H1 (cell line): ENCODE measurements at regions not wholly inside any gene's neighbourhood (a gene's known extent, or its start where the extent isn't known, plus 50 kb on each side); places are given as distances from the start of the nearest gene placed in this dataset.

Experiments
- CTCF ChIA-PET: fragments of 300-600 bp; sonication (Branson Sonifier 250); formaldehyde crosslinking; loops from one replicate; lab custom pipeline; 2021; ENCODE audit not compliant: partially characterized antibody; lab: Charles Lee
- POLR2A ChIA-PET: fragments of 300-600 bp; sonication (Branson Sonifier 250); formaldehyde crosslinking; loops from one replicate; lab custom pipeline; 2021; ENCODE audit warnings: inconsistent platforms; ENCODE audit not compliant: partially characterized antibody; lab: Charles Lee
- DNase-seq, 2 experiments: peaks; one replicate each; pipeline versions ENCODE4 v3.0.0 to v3.0.0-alpha.2; 2010 to 2022; ENCODE audit warnings: low spot score in 2 of 2, low read depth in 1 of 2, mixed read lengths in 1 of 2
- FAIRE-seq: peaks from 2 replicates; lab custom pipeline; 2011; peaks lifted over from hg19 to GRCh38; lab: Jason Lieb, UNC
- H2AFZ ChIP-seq: 2 replicates; pipeline ENCODE4 v1.8.1; 2012; ENCODE audit warnings: low read length, inconsistent platforms
- H2AK5ac ChIP-seq: 2 replicates; pipeline ENCODE4 v1.6.1; 2013; ENCODE audit warnings: low read depth, low read length
- H2BK120ac ChIP-seq: replicated peaks from 2 replicates; pipeline ENCODE3; 2013; ENCODE audit warnings: low read depth, low read length, inconsistent platforms
- H2BK12ac ChIP-seq: 2 replicates; pipeline ENCODE4 v1.6.1; 2013; ENCODE audit warnings: low read depth, low read length
- H2BK15ac ChIP-seq: 2 replicates; pipeline ENCODE4 v1.6.1; 2013; ENCODE audit warnings: low read length
- H2BK20ac ChIP-seq: 2 replicates; pipeline ENCODE4 v1.6.1; 2013; ENCODE audit warnings: low read length
- H2BK5ac ChIP-seq: 2 replicates; pipeline ENCODE4 v1.6.1; 2013; ENCODE audit warnings: low read depth, low read length
- H3K14ac ChIP-seq: 2 replicates; pipeline ENCODE4 v1.6.1; 2013; ENCODE audit warnings: inconsistent platforms; ENCODE audit not compliant: insufficient read length
- H3K18ac ChIP-seq: 2 replicates; pipeline ENCODE4 v1.6.1; 2013; ENCODE audit warnings: low read length; ENCODE audit errors: extremely low read depth
- H3K23ac ChIP-seq: 2 replicates; pipeline ENCODE4 v1.6.1; 2013; ENCODE audit warnings: inconsistent platforms; ENCODE audit not compliant: insufficient read length
- H3K23me2 ChIP-seq: 2 replicates; pipeline ENCODE4 v1.6.1; 2013; ENCODE audit warnings: low read depth, low read length
- H3K27ac ChIP-seq: 2 replicates; pipeline ENCODE4 v1.6.1; 2011; ENCODE audit warnings: low read depth, low read length, inconsistent platforms
- H3K27me3 ChIP-seq, 4 experiments: replicated peaks in 1 of 4; 1 replicate in 1 of 4; 2 replicates in 3 of 4; pipeline versions ENCODE4 v1.6.1 to v1.8.1; 2011 to 2013; ENCODE audit warnings: low read length in 3 of 4, mild to moderate bottlenecking in 3 of 4, inconsistent platforms in 2 of 4, mixed read lengths in 2 of 4, moderate library complexity in 1 of 4; ENCODE audit not compliant: control insufficient read depth in 3 of 4, insufficient read depth in 3 of 4; ENCODE audit errors: extremely low read depth in 1 of 4
- H3K36me3 ChIP-seq, 4 experiments: 2 replicates each; pipeline versions ENCODE4 v1.6.1 to v1.8.1; 2011 to 2013; ENCODE audit warnings: mild to moderate bottlenecking in 4 of 4, low read length in 3 of 4, moderate library complexity in 2 of 4, control low read depth in 1 of 4, inconsistent platforms in 1 of 4; ENCODE audit not compliant: insufficient read depth in 4 of 4, control insufficient read depth in 2 of 4
- H3K4ac ChIP-seq: replicated peaks from 2 replicates; pipeline ENCODE3; 2013; ENCODE audit warnings: low read length, low read depth, mixed read lengths, inconsistent platforms; ENCODE audit not compliant: insufficient read length
- H3K4me1 ChIP-seq, 4 experiments: replicated peaks in 1 of 4; 1 replicate in 1 of 4; 2 replicates in 3 of 4; pipeline versions ENCODE4 v1.6.1 to v1.8.1; 2011 to 2013; ENCODE audit warnings: low read length in 3 of 4, inconsistent platforms in 2 of 4, mixed read lengths in 1 of 4; ENCODE audit not compliant: insufficient read depth in 4 of 4, control insufficient read depth in 3 of 4
- H3K4me2 ChIP-seq, 2 experiments: 2 replicates each; pipeline versions ENCODE4 v1.6.1 to v1.8.1; 2011 to 2013; ENCODE audit warnings: low read depth in 2 of 2, low read length in 2 of 2, control low read depth in 1 of 2, inconsistent platforms in 1 of 2, mild to moderate bottlenecking in 1 of 2; ENCODE audit not compliant: insufficient read depth in 1 of 2
- H3K4me3 ChIP-seq, 4 experiments: fragments of 200-600, 300-600 bp in 1 of 4; sonication (generic), shearing (Covaris generic), sonication (Bioruptor Twin) in 1 of 4; 2 replicates each; pipeline versions ENCODE4 v1.5.1 to v1.8.1; 2011 to 2016; ENCODE audit warnings: low read length in 4 of 4, low read depth in 3 of 4, control low read depth in 2 of 4, inconsistent platforms in 2 of 4, mild to moderate bottlenecking in 2 of 4, mixed read lengths in 1 of 4, moderate library complexity in 1 of 4; ENCODE audit not compliant: insufficient read depth in 2 of 4; ENCODE audit errors: extremely low read depth in 1 of 4
- H3K56ac ChIP-seq: replicated peaks from 2 replicates; pipeline ENCODE3; 2013; ENCODE audit warnings: low read depth, mild to moderate bottlenecking, mixed read lengths, low read length, inconsistent platforms; ENCODE audit not compliant: insufficient read length
- H3K79me1 ChIP-seq: 2 replicates; pipeline ENCODE4 v1.6.1; 2013; ENCODE audit warnings: low read depth, low read length, control low read depth
- H3K79me2 ChIP-seq, 2 experiments: 2 replicates each; pipeline versions ENCODE4 v1.6.1 to v1.8.1; 2012 to 2013; ENCODE audit warnings: low read length in 2 of 2, mild to moderate bottlenecking in 2 of 2, inconsistent platforms in 1 of 2; ENCODE audit not compliant: insufficient read depth in 2 of 2, control insufficient read depth in 1 of 2
- H3K9ac ChIP-seq, 4 experiments: replicated peaks in 1 of 4; 1 replicate in 1 of 4; 2 replicates in 3 of 4; pipeline versions ENCODE4 v1.6.1 to v1.8.1; 2011 to 2013; ENCODE audit warnings: low read depth in 3 of 4, low read length in 3 of 4, control low read depth in 2 of 4, mild to moderate bottlenecking in 2 of 4, moderate library complexity in 2 of 4, inconsistent platforms in 1 of 4; ENCODE audit errors: extremely low read depth in 1 of 4
- H3K9me3 ChIP-seq, 2 experiments: 2 replicates each; pipeline versions ENCODE4 v1.6.1 to v1.8.1; 2012 to 2013; ENCODE audit warnings: mild to moderate bottlenecking in 2 of 2, moderate library complexity in 2 of 2, control low read depth in 1 of 2, inconsistent platforms in 1 of 2, low read depth in 1 of 2, low read length in 1 of 2, mixed read lengths in 1 of 2; ENCODE audit not compliant: insufficient read depth in 2 of 2
- H4K20me1 ChIP-seq, 2 experiments: replicated peaks in 1 of 2; 2 replicates each; pipeline versions ENCODE3 to v1.8.1; 2011 to 2013; ENCODE audit warnings: inconsistent platforms in 2 of 2, low read length in 2 of 2, mild to moderate bottlenecking in 1 of 2; ENCODE audit not compliant: insufficient read depth in 2 of 2, control insufficient read depth in 1 of 2
- H4K5ac ChIP-seq: 2 replicates; pipeline ENCODE4 v1.6.1; 2013; ENCODE audit warnings: low read length, low read depth, mixed read lengths, inconsistent platforms; ENCODE audit not compliant: insufficient read length
- H4K8ac ChIP-seq: 2 replicates; pipeline ENCODE4 v1.8.0; 2013; ENCODE audit warnings: mild to moderate bottlenecking, moderate library complexity, low read length, inconsistent platforms; ENCODE audit not compliant: insufficient read depth; ENCODE audit errors: extremely low read depth
- H4K91ac ChIP-seq: replicated peaks from 2 replicates; pipeline ENCODE3; 2013; ENCODE audit warnings: low read length, mixed read lengths, inconsistent platforms; ENCODE audit not compliant: insufficient read length
- ATF3 ChIP-seq: IDR thresholded peaks from 2 replicates; pipeline ENCODE4 v1.6.1; 2011; ENCODE audit warnings: low read depth, mild to moderate bottlenecking, low read length; ENCODE audit not compliant: insufficient read depth
- CBX5 ChIP-seq: fragments of 300-800, 300-1000 bp; sonication (generic); IDR thresholded peaks from 2 replicates; pipeline ENCODE4 v1.7.1; 2016; ENCODE audit warnings: antibody characterized with exemption, low read length, low read depth
- CTBP2 ChIP-seq: IDR thresholded peaks from 2 replicates; pipeline ENCODE4 v1.7.0; 2011; ENCODE audit warnings: borderline replicate concordance, mild to moderate bottlenecking, moderate library complexity, mixed read lengths, low read length; ENCODE audit not compliant: insufficient read depth, insufficient read length
- EGR1 ChIP-seq: IDR thresholded peaks from 2 replicates; pipeline ENCODE4 v1.6.1; 2011; ENCODE audit warnings: low read depth, low read length, borderline replicate concordance
- JUND ChIP-seq: IDR thresholded peaks from 2 replicates; pipeline ENCODE4 v1.6.1; 2011; ENCODE audit warnings: mild to moderate bottlenecking, improper control_type of control experiment, low read length
- KDM4A ChIP-seq: IDR thresholded peaks from one replicate; pipeline ENCODE4 v1.7.1; 2012; ENCODE audit warnings: low read depth, mild to moderate bottlenecking, moderate library complexity, low read length, inconsistent platforms; ENCODE audit not compliant: severe bottlenecking
- MAX ChIP-seq: IDR thresholded peaks from 2 replicates; pipeline ENCODE4 v1.6.1; 2012; ENCODE audit warnings: inconsistent platforms
- SIX5 ChIP-seq: IDR thresholded peaks from 2 replicates; pipeline ENCODE4 v1.6.1; 2011; ENCODE audit warnings: mild to moderate bottlenecking, low read depth, low read length
- SP2 ChIP-seq: IDR thresholded peaks from 2 replicates; pipeline ENCODE4 v1.6.1; 2012; ENCODE audit warnings: mild to moderate bottlenecking, low read length, inconsistent platforms
- SUZ12 ChIP-seq: fragments of 200-600 bp; sonication (generic); IDR thresholded peaks from 2 replicates; pipeline ENCODE4 v1.6.1; 2012; ENCODE audit warnings: mild to moderate bottlenecking, inconsistent platforms, low read length, moderate library complexity, mixed read lengths
- TAF1 ChIP-seq: IDR thresholded peaks from 2 replicates; pipeline ENCODE4 v1.6.1; 2011; ENCODE audit warnings: mild to moderate bottlenecking, low read depth, low read length
- ZNF274 ChIP-seq: IDR thresholded peaks from 2 replicates; pipeline ENCODE4 v1.7.0; 2012; ENCODE audit warnings: low read length, borderline replicate concordance; ENCODE audit errors: extremely low read depth
- WGBS, 2 experiments: shearing (Covaris generic) in 1 of 2; methylation state at CpG; one replicate each; pipeline versions ENCODE4 v1.1.6 to v1.1.7; 2013 to 2015; ENCODE audit warnings: low lambda C conversion rate in 2 of 2, mixed read lengths in 2 of 2, inconsistent platforms in 1 of 2, low coverage in 1 of 2, missing lambda C conversion rate in 1 of 2; ENCODE audit not compliant: insufficient replicate concordance in 2 of 2, insufficient coverage in 1 of 2, insufficient read length in 1 of 2; ENCODE audit errors: extremely low coverage in 1 of 2, missing lambda C conversion rate in 1 of 2; 5-methylcytosine and 5-hydroxymethylcytosine counted together

GRCh38 chr22:48800036-48800885 lies 1027.4 kb downstream of the BRD1 start:
- H3K36me3 ChIP-seq: no peaks in the 10 kb centered on the region
- no peak overlapping the region for H3K4me3 ChIP-seq
- peaks cover 0 to 5% (median 5%) of the 10 kb centered on the region in 4 experiments; a peak in 3 of 7 replicates for H3K4me1 ChIP-seq
- no peak overlapping the region for H3K27ac ChIP-seq
- no peaks in the 10 kb centered on the region for H3K79me2 ChIP-seq
- H2BK12ac ChIP-seq: no peak overlapping the region
- no peak overlapping the region for H3K4me2 ChIP-seq
- H4K20me1 ChIP-seq: no peaks in the 10 kb centered on the region
- H3K23ac ChIP-seq: no peak overlapping the region
- ChIA-PET CTCF (no interaction called here), POLR2A (no interaction called here)
- no peaks in the 10 kb centered on the region for H3K79me1 ChIP-seq
- peak overlapping the region; percentile 68; the same call in 1 of the 2 replicates for H4K8ac ChIP-seq
- 91% methylated on average over 19 of the region's 23 CpGs; no CpG with 5 or more reads in 1 of the 2 experiments for WGBS, 2 experiments
- no peak overlapping the region for H2BK5ac ChIP-seq
- H4K91ac ChIP-seq: no peak overlapping the region
- no peak overlapping the region for H2AFZ ChIP-seq
- DNase-seq (no peak), FAIRE-seq (no peak)
- no peak overlapping the region for H3K9ac ChIP-seq
- H2BK120ac ChIP-seq: no peak overlapping the region
- H3K9me3 ChIP-seq: no peaks in the 10 kb centered on the region
- no peak overlapping the region for H3K4ac ChIP-seq
- H3K27me3 ChIP-seq: no peaks in the 10 kb centered on the region; a peak in 1 of 7 replicates
- H4K5ac ChIP-seq: no peak overlapping the region
- H3K14ac ChIP-seq: no peak overlapping the region
- no peak overlapping the region for H3K56ac ChIP-seq
- peaks cover 3% of the 10 kb centered on the region; the same call in 1 of the 2 replicates for H3K23me2 ChIP-seq
- no peak overlapping the region for H3K18ac ChIP-seq
- no peak overlapping the region for H2BK20ac ChIP-seq
- no peak overlapping the region for H2AK5ac ChIP-seq
- no peak overlapping the region for H2BK15ac ChIP-seq
- TF ChIP-seq TAF1: no peak
- no peak for TF ChIP-seq EGR1
- no peak for TF ChIP-seq SIX5
- TF ChIP-seq SP2: no peak
- no peak for TF ChIP-seq CTBP2
- no peak for TF ChIP-seq JUND
- no peak for TF ChIP-seq KDM4A
- no peak for TF ChIP-seq ZNF274
- no peak for TF ChIP-seq ATF3
- TF ChIP-seq MAX: no peak
- no peak for TF ChIP-seq SUZ12
- no peak for TF ChIP-seq CBX5
